H54 (cell line): ENCODE measurements at regions not wholly inside any gene's neighbourhood (a gene's known extent, or its start where the extent isn't known, plus 50 kb on each side); places are given as distances from the start of the nearest gene placed in this dataset.

ENCODE experiments used
- DNase-seq: peaks from one replicate; pipeline ENCODE4 v3.0.0; 2011; ENCODE audit warnings: low spot score, mixed read lengths; ENCODE audit not compliant: insufficient read length
- FAIRE-seq: peaks from 3 replicates; lab custom pipeline; 2011; peaks lifted over from hg19 to GRCh38; lab: Jason Lieb, UNC
- POLR2A ChIP-seq: IDR thresholded peaks from 2 replicates; pipeline ENCODE4 v1.6.1; 2011; ENCODE audit warnings: low read depth, mild to moderate bottlenecking, low read length

- FAIRE-seq: no peak
- DNase-seq: no peak
- TF ChIP-seq POLR2A: no peak
Measured at GRCh38 chr5:97363577-97363976, 180.5 kb upstream of the RIOK2 start.

- no peak for DNase-seq
- no peak for FAIRE-seq
- no peak for TF ChIP-seq POLR2A
Measured at GRCh38 chr5:97364731-97365130, 181.7 kb upstream of the RIOK2 start.

- FAIRE-seq: no peak
- DNase-seq: no peak
- TF ChIP-seq POLR2A: no peak
Measured at GRCh38 chr5:97365163-97365845, 182.3 kb upstream of the RIOK2 start.

- FAIRE-seq (no peak), DNase-seq (no peak)
- no peak for TF ChIP-seq POLR2A
Measured at GRCh38 chr5:97365918-97366317, 182.9 kb upstream of the RIOK2 start.

- no peak for TF ChIP-seq POLR2A
- FAIRE-seq (no peak), DNase-seq (no peak)
Measured at GRCh38 chr5:97375959-97376358, 192.9 kb upstream of the RIOK2 start.

- TF ChIP-seq POLR2A: no peak
- DNase-seq: no peak
- FAIRE-seq: no peak
Measured at GRCh38 chr5:97377582-97377981, 194.5 kb upstream of the RIOK2 start.

GRCh38 chr5:97383996-97384395 is 200.9 kb upstream of the RIOK2 start:
- peak; percentile 50 for FAIRE-seq
- TF ChIP-seq POLR2A: no peak
- DNase-seq: no peak

GRCh38 chr5:97388794-97389193 is 205.7 kb upstream of the RIOK2 start:
- TF ChIP-seq POLR2A: no peak
- FAIRE-seq: peak; percentile 15
- DNase-seq: no peak

- DNase-seq: no peak
Measured at GRCh38 chr5:97400537-97400936, 217.5 kb upstream of the RIOK2 start.

GRCh38 chr5:97405941-97406340 is 222.9 kb upstream of the RIOK2 start:
- DNase-seq (no peak), FAIRE-seq (no peak)

More at GRCh38 chr5:97400537-97400936, 217.5 kb upstream of the RIOK2 start:
- TF ChIP-seq POLR2A: no peak
- no peak for FAIRE-seq

GRCh38 chr5:97406946-97407676 is 224.1 kb upstream of the RIOK2 start:
- no peak for TF ChIP-seq POLR2A
- DNase-seq (no peak), FAIRE-seq (no peak)

More at GRCh38 chr5:97405941-97406340, 222.9 kb upstream of the RIOK2 start:
- TF ChIP-seq POLR2A: no peak

- no peak for DNase-seq
Measured at GRCh38 chr5:97408331-97408730, 225.3 kb upstream of the RIOK2 start.

GRCh38 chr5:97412959-97413358 is 229.9 kb upstream of the RIOK2 start:
- FAIRE-seq (no peak), DNase-seq (no peak)
- no peak for TF ChIP-seq POLR2A

More at GRCh38 chr5:97408331-97408730, 225.3 kb upstream of the RIOK2 start:
- no peak for FAIRE-seq
- no peak for TF ChIP-seq POLR2A

GRCh38 chr5:97417986-97418385 is 234.9 kb upstream of the RIOK2 start:
- no peak for FAIRE-seq
- no peak for TF ChIP-seq POLR2A
- DNase-seq: no peak
